ENCODE measurements at regions not wholly inside any gene's neighbourhood (a gene's known extent, or its start where the extent isn't known, plus 50 kb on each side); places are given as distances from the start of the nearest gene placed in this dataset.
A peak's percentile ranks its signal among the peaks of the same experiment; 100 is the strongest.

- peak overlapping the region; percentile 61 for H3K4me2 ChIP-seq (ENCODE audit: low read depth, low read length, poor library complexity, severe bottlenecking)
- no peaks in the 10 kb centered on the region for H3K4me1 ChIP-seq (ENCODE audit: insufficient read depth, low read length, poor library complexity, severe bottlenecking)
- TF ChIP-seq EZH2phosphoT487 (IDR thresholded peaks at IDR 0.05; ENCODE audit: borderline replicate concordance) (no peak), CTCF (conservative IDR thresholded peaks at IDR 0.05; ENCODE audit: low read length) (no peak)
- H3K9me3 ChIP-seq (ENCODE audit: insufficient read depth, low read depth, low read length) = no peaks in the 10 kb centered on the region
- no peak overlapping the region for H3K9ac ChIP-seq (ENCODE audit: low read depth, low read length, poor library complexity, severe bottlenecking)
- no peaks in the 10 kb centered on the region for H3K36me3 ChIP-seq (ENCODE audit: insufficient read depth, low read length)
- H3K27me3 ChIP-seq (ENCODE audit: insufficient read depth, low read length, poor library complexity, severe bottlenecking) = no peaks in the 10 kb centered on the region
- H3K79me2 ChIP-seq (ENCODE audit: insufficient read depth, low read length) = no peaks in the 10 kb centered on the region
- no peaks in the 10 kb centered on the region for H3F3A ChIP-seq (ENCODE audit: low read depth)
- H4K20me1 ChIP-seq (ENCODE audit: insufficient read depth, low read length, poor library complexity, severe bottlenecking) = no peaks in the 10 kb centered on the region
- H3K9me2 ChIP-seq (replicated peaks; ENCODE audit: low read depth, low read length) = no peaks in the 10 kb centered on the region
- H2AFZ ChIP-seq (ENCODE audit: low read length) = peak overlapping the region; percentile 86
- peak overlapping the region; percentile 60 for H3K4me3 ChIP-seq (ENCODE audit: low read length, poor library complexity, severe bottlenecking)
Measured at GRCh38 chr13:38180670-38181069, 169.0 kb upstream of the UFM1 start.

- TF ChIP-seq EZH2phosphoT487 (IDR thresholded peaks at IDR 0.05; ENCODE audit: borderline replicate concordance) (no peak), CTCF (conservative IDR thresholded peaks at IDR 0.05; ENCODE audit: low read length) (no peak)
- Histone ChIP-seq H3K79me2 (ENCODE audit: insufficient read depth, low read length) (no peaks in the 10 kb centered on the region), H4K20me1 (ENCODE audit: insufficient read depth, low read length, poor library complexity, severe bottlenecking) (no peaks in the 10 kb centered on the region), H3K9me2 (replicated peaks; ENCODE audit: low read depth, low read length) (no peaks in the 10 kb centered on the region), H3K9me3 (ENCODE audit: insufficient read depth, low read depth, low read length) (no peaks in the 10 kb centered on the region), H3K4me2 (ENCODE audit: low read depth, low read length, poor library complexity, severe bottlenecking) (peak overlapping the region; percentile 61), H3K4me3 (ENCODE audit: low read length, poor library complexity, severe bottlenecking) (peak overlapping the region; percentile 60), H3F3A (ENCODE audit: low read depth) (no peaks in the 10 kb centered on the region), H3K27me3 (ENCODE audit: insufficient read depth, low read length, poor library complexity, severe bottlenecking) (no peaks in the 10 kb centered on the region), H2AFZ (ENCODE audit: low read length) (peak overlapping the region; percentile 86), H3K9ac (ENCODE audit: low read depth, low read length, poor library complexity, severe bottlenecking) (no peak overlapping the region), H3K36me3 (ENCODE audit: insufficient read depth, low read length) (no peaks in the 10 kb centered on the region), H3K4me1 (ENCODE audit: insufficient read depth, low read length, poor library complexity, severe bottlenecking) (no peaks in the 10 kb centered on the region)
Measured at GRCh38 chr13:38180126-38180525, 169.5 kb upstream of the UFM1 start.

GRCh38 chr13:38176664-38177063, 173.0 kb upstream of the UFM1 start:
- TF ChIP-seq EZH2phosphoT487 (IDR thresholded peaks at IDR 0.05; ENCODE audit: borderline replicate concordance) (no peak), CTCF (conservative IDR thresholded peaks at IDR 0.05; ENCODE audit: low read length) (no peak)
- Histone ChIP-seq H3F3A (ENCODE audit: low read depth) (no peaks in the 10 kb centered on the region), H4K20me1 (ENCODE audit: insufficient read depth, low read length, poor library complexity, severe bottlenecking) (no peaks in the 10 kb centered on the region), H3K4me1 (ENCODE audit: insufficient read depth, low read length, poor library complexity, severe bottlenecking) (no peaks in the 10 kb centered on the region), H3K27me3 (ENCODE audit: insufficient read depth, low read length, poor library complexity, severe bottlenecking) (no peaks in the 10 kb centered on the region), H3K9me2 (replicated peaks; ENCODE audit: low read depth, low read length) (no peaks in the 10 kb centered on the region), H2AFZ (ENCODE audit: low read length) (no peak overlapping the region), H3K36me3 (ENCODE audit: insufficient read depth, low read length) (no peaks in the 10 kb centered on the region), H3K4me3 (ENCODE audit: low read length, poor library complexity, severe bottlenecking) (no peak overlapping the region), H3K9me3 (ENCODE audit: insufficient read depth, low read depth, low read length) (no peaks in the 10 kb centered on the region), H3K79me2 (ENCODE audit: insufficient read depth, low read length) (no peaks in the 10 kb centered on the region), H3K4me2 (ENCODE audit: low read depth, low read length, poor library complexity, severe bottlenecking) (no peak overlapping the region), H3K9ac (ENCODE audit: low read depth, low read length, poor library complexity, severe bottlenecking) (no peak overlapping the region)

Measured in Loucy (cell line).